HepG2 (cell line): ENCODE measurements at regions not wholly inside any gene's neighbourhood (a gene's known extent, or its start where the extent isn't known, plus 50 kb on each side); places are given as distances from the start of the nearest gene placed in this dataset.

Experiments
- ARHGAP35 ChIP-seq: sonication (generic); formaldehyde crosslinking; IDR thresholded peaks from 2 replicates; pipeline ENCODE4 v1.9.0; 2022; ENCODE audit warnings: mild to moderate bottlenecking, inconsistent platforms, moderate library complexity, missing genetic modification reagents, borderline replicate concordance
- ARNTL ChIP-seq: sonication (generic); formaldehyde crosslinking; IDR thresholded peaks from 2 replicates; pipeline ENCODE4 v1.4.0; 2020; ENCODE audit warnings: mild to moderate bottlenecking, missing genetic modification reagents
- ATF1 ChIP-seq: IDR thresholded peaks from 2 replicates; pipeline ENCODE4 v1.6.1; 2016; ENCODE audit warnings: mild to moderate bottlenecking, control low read depth
- CEBPG ChIP-seq: IDR thresholded peaks from 2 replicates; pipeline ENCODE4 v1.6.1; 2016
- CENPX ChIP-seq: sonication (generic); formaldehyde crosslinking; IDR thresholded peaks from 2 replicates; pipeline ENCODE4 v1.9.0; 2021; ENCODE audit warnings: mild to moderate bottlenecking, missing genetic modification reagents, moderate library complexity
- ELK4 ChIP-seq: sonication (generic); formaldehyde crosslinking; IDR thresholded peaks from 2 replicates; pipeline ENCODE4 v1.9.0; 2021; ENCODE audit warnings: missing genetic modification reagents, borderline replicate concordance
- GZF1 ChIP-seq: sonication (generic); formaldehyde crosslinking; IDR thresholded peaks from 2 replicates; pipeline ENCODE4 v1.5.1; 2020; ENCODE audit warnings: mild to moderate bottlenecking, missing genetic modification reagents
- HOXD1 ChIP-seq: sonication (generic); formaldehyde crosslinking; IDR thresholded peaks from 2 replicates; pipeline ENCODE4 v1.5.0; 2020; ENCODE audit warnings: missing genetic modification reagents
- IRF9 ChIP-seq: sonication (generic); formaldehyde crosslinking; IDR thresholded peaks from 2 replicates; pipeline ENCODE4 v1.8.0; 2022; ENCODE audit warnings: missing genetic modification reagents, mild to moderate bottlenecking, borderline replicate concordance
- JARID2 ChIP-seq: sonication (generic); formaldehyde crosslinking; IDR thresholded peaks from 2 replicates; pipeline ENCODE4 v1.8.1; 2023; ENCODE audit warnings: missing genetic modification reagents, inconsistent platforms; ENCODE audit not compliant: insufficient replicate concordance
- PCBP1 ChIP-seq: fragments of 200-400 bp; formaldehyde crosslinking; IDR thresholded peaks from 2 replicates; pipeline ENCODE4 v1.6.1; 2017; ENCODE audit warnings: mild to moderate bottlenecking, low read depth, low read length, borderline replicate concordance
- POGK ChIP-seq: sonication (generic); formaldehyde crosslinking; conservative IDR thresholded peaks from 2 replicates; pipeline ENCODE4 v1.8.0; 2022; ENCODE audit warnings: mild to moderate bottlenecking, moderate library complexity, missing genetic modification reagents
- SKI ChIP-seq: fragments of 450-650 bp; IDR thresholded peaks from one replicate; pipeline ENCODE4 v1.6.1; 2018; ENCODE audit warnings: mild to moderate bottlenecking; ENCODE audit not compliant: partially characterized antibody
- SKIL ChIP-seq: sonication (generic); formaldehyde crosslinking; IDR thresholded peaks from 2 replicates; pipeline ENCODE4 v1.8.0; 2022; ENCODE audit warnings: missing genetic modification reagents, mild to moderate bottlenecking, moderate library complexity, borderline replicate concordance
- ZKSCAN1 ChIP-seq: fragments of 150-350 bp; IDR thresholded peaks from 2 replicates; pipeline ENCODE4 v1.6.1; 2014; ENCODE audit warnings: low read length
- ZNF138 ChIP-seq: sonication (generic); formaldehyde crosslinking; IDR thresholded peaks from 2 replicates; pipeline ENCODE4 v1.5.0; 2020; ENCODE audit warnings: mild to moderate bottlenecking, low read depth, missing genetic modification reagents
- ZNF292 ChIP-seq: sonication (generic); formaldehyde crosslinking; IDR thresholded peaks from 2 replicates; pipeline ENCODE4 v1.8.1; 2022; ENCODE audit warnings: mild to moderate bottlenecking, low read depth, missing genetic modification reagents, borderline replicate concordance
- ZNF367 ChIP-seq: sonication (generic); formaldehyde crosslinking; IDR thresholded peaks from 2 replicates; pipeline ENCODE4 v1.4.0; 2020; ENCODE audit warnings: missing genetic modification reagents, borderline replicate concordance
- ZNF432 ChIP-seq: sonication (generic); formaldehyde crosslinking; IDR thresholded peaks from 2 replicates; pipeline ENCODE4 v1.5.0; 2020; ENCODE audit warnings: missing genetic modification reagents, mild to moderate bottlenecking, borderline replicate concordance
- ZNF468 ChIP-seq: sonication (generic); formaldehyde crosslinking; IDR thresholded peaks from 2 replicates; pipeline ENCODE4 v1.8.0; 2022; ENCODE audit warnings: mild to moderate bottlenecking, moderate library complexity, missing genetic modification reagents
- ZNF614 ChIP-seq: IDR thresholded peaks from 2 replicates; pipeline ENCODE4 v1.6.1; 2018; ENCODE audit warnings: missing biosample characterization, missing genetic modification reagents, inconsistent platforms, borderline replicate concordance
- ZNF703 ChIP-seq: sonication (generic); formaldehyde crosslinking; IDR thresholded peaks from 2 replicates; pipeline ENCODE4 v1.5.1; 2020; ENCODE audit warnings: missing genetic modification reagents, mild to moderate bottlenecking, moderate library complexity, borderline replicate concordance
- ZNF883 ChIP-seq: sonication (generic); formaldehyde crosslinking; IDR thresholded peaks from 2 replicates; pipeline ENCODE4 v1.5.1; 2020; ENCODE audit warnings: mild to moderate bottlenecking, missing genetic modification reagents; ENCODE audit errors: not compliant biosample characterization
- ZSCAN29 ChIP-seq: sonication (generic); formaldehyde crosslinking; conservative IDR thresholded peaks from 2 replicates; pipeline ENCODE4 v1.4.0; 2020; ENCODE audit warnings: mild to moderate bottlenecking, missing genetic modification reagents

GRCh38 chr13:33542309-33543088 lies 256.9 kb upstream of the STARD13 start (continued):
- TF ChIP-seq ZNF292 (CRISPR knock-in tag) (peak; percentile 76; the same call in 1 of the 2 replicates), CENPX (CRISPR knock-in tag) (no peak), ARNTL (CRISPR knock-in tag) (peak; percentile 89), ZNF468 (CRISPR knock-in tag) (peak; percentile 91), ZNF367 (CRISPR knock-in tag) (peak; percentile 92), HOXD1 (peak; percentile 92; the same call in 1 of the 2 replicates), CEBPG (CRISPR knock-in tag) (peak; percentile 34; the same call in 1 of the 2 replicates), ZNF883 (CRISPR knock-in tag) (peak; percentile 98), ATF1 (CRISPR knock-in tag) (peak; percentile 68), ZKSCAN1 (no peak), ZNF614 (no peak), JARID2 (CRISPR knock-in tag) (no peak), IRF9 (CRISPR knock-in tag) (peak; percentile 96), SKIL (CRISPR knock-in tag) (no peak; the same call in 1 of the 2 replicates), POGK (CRISPR knock-in tag) (peak; percentile 99), ZSCAN29 (peak; percentile 81; the same call in 1 of the 2 replicates), ZNF138 (CRISPR knock-in tag) (peak; percentile 98), ZNF432 (no peak), PCBP1 (no peak), ZNF703 (CRISPR knock-in tag) (peak; percentile 95), GZF1 (peak; percentile 93), ELK4 (CRISPR knock-in tag) (no peak; the same call in 1 of the 2 replicates), ARHGAP35 (CRISPR knock-in tag) (no peak; the same call in 1 of the 2 replicates), SKI (peak; percentile 66)
